Naive thymus-derived CD4-positive, alpha-beta T cell (primary cell): ENCODE measurements at regions not wholly inside any gene's neighbourhood (a gene's known extent, or its start where the extent isn't known, plus 50 kb on each side); places are given as distances from the start of the nearest gene placed in this dataset.

Experiments used
- ATAC-seq: fragments of 150-1000 bp; cut with Tn5 transposase; 2 replicates; pipeline ENCODE4 v1.10.0; 2021; ENCODE audit warnings: mild to moderate bottlenecking, moderate library complexity
- CTCF ChIA-PET: fragments of 350-600 bp; sonication (Branson Sonifier 250); formaldehyde crosslinking; loops from one replicate; lab custom pipeline; 2021; ENCODE audit warnings: antibody characterized with exemption; lab: Charles Lee
- POLR2A ChIA-PET: fragments of 350-600 bp; sonication (Branson Sonifier 250); formaldehyde crosslinking; loops from one replicate; lab custom pipeline; 2021; ENCODE audit warnings: antibody characterized with exemption, inconsistent platforms; lab: Charles Lee
- DNase-seq, 9 donors: peaks; one replicate each; pipeline versions ENCODE4 v3.0.0 to v3.0.0-alpha.2; 2020 to 2022; ENCODE audit warnings: mixed read lengths in 1 of 9
- H3K27ac ChIP-seq: one replicate; pipeline ENCODE4 v1.7.0; 2013; ENCODE audit warnings: mild to moderate bottlenecking, low read depth, low read length, moderate library complexity
- H3K27me3 ChIP-seq, 2 donors: one replicate each; pipeline ENCODE4 v1.7.0; 2013; ENCODE audit warnings: low read length in 2 of 2, mild to moderate bottlenecking in 2 of 2, moderate library complexity in 2 of 2; ENCODE audit not compliant: control insufficient read depth in 2 of 2, insufficient read depth in 2 of 2
- H3K36me3 ChIP-seq, 3 experiments: 1 replicate in 2 of 3; 2 replicates in 1 of 3; pipeline ENCODE4 v1.7.0; 2013; ENCODE audit warnings: low read length in 3 of 3, mild to moderate bottlenecking in 3 of 3, moderate library complexity in 1 of 3; ENCODE audit not compliant: insufficient read depth in 3 of 3, control insufficient read depth in 2 of 3
- H3K4me1 ChIP-seq, 2 donors: one replicate each; pipeline ENCODE4 v1.7.0; 2013; ENCODE audit warnings: low read length in 2 of 2, mild to moderate bottlenecking in 2 of 2, moderate library complexity in 1 of 2; ENCODE audit not compliant: control insufficient read depth in 2 of 2, insufficient read depth in 2 of 2
- H3K4me3 ChIP-seq: 2 replicates; pipeline ENCODE4 v1.7.0; 2013; ENCODE audit warnings: mild to moderate bottlenecking, low read length
- H3K9me3 ChIP-seq, 3 experiments: 1 replicate in 2 of 3; 2 replicates in 1 of 3; pipeline ENCODE4 v1.7.0; 2013; ENCODE audit warnings: low read length in 3 of 3; ENCODE audit not compliant: control insufficient read depth in 2 of 3
- H3K27ac Mint-ChIP-seq, 9 donors: one replicate each; pipeline ENCODE4 v1.8.0; 2020 to 2022; ENCODE audit warnings: mixed read lengths in 9 of 9, mild to moderate bottlenecking in 8 of 9, moderate library complexity in 5 of 9, inconsistent platforms in 2 of 9
- H3K27me3 Mint-ChIP-seq, 5 donors: one replicate each; pipeline ENCODE4 v1.8.0; 2021 to 2022; ENCODE audit warnings: mixed read lengths in 5 of 5, mild to moderate bottlenecking in 1 of 5
- H3K36me3 Mint-ChIP-seq, 5 donors: one replicate each; pipeline ENCODE4 v1.8.0; 2020 to 2022; ENCODE audit warnings: mixed read lengths in 5 of 5, mild to moderate bottlenecking in 3 of 5, inconsistent platforms in 1 of 5
- H3K4me1 Mint-ChIP-seq, 7 donors: one replicate each; pipeline ENCODE4 v1.8.0; 2020 to 2022; ENCODE audit warnings: mixed read lengths in 7 of 7, mild to moderate bottlenecking in 3 of 7, inconsistent platforms in 1 of 7
- H3K4me3 Mint-ChIP-seq, 10 donors: one replicate each; pipeline ENCODE4 v1.8.0; 2020 to 2022; ENCODE audit warnings: mild to moderate bottlenecking in 10 of 10, mixed read lengths in 10 of 10, moderate library complexity in 6 of 10, inconsistent platforms in 2 of 10
- H3K9me3 Mint-ChIP-seq, 11 donors: one replicate each; pipeline ENCODE4 v1.8.0; 2020 to 2022; ENCODE audit warnings: mixed read lengths in 11 of 11, mild to moderate bottlenecking in 4 of 11, inconsistent platforms in 1 of 11, moderate library complexity in 1 of 11
- intact Hi-C, 2 donors: fragments of 100-400 bp; cut with micrococcal nuclease; formaldehyde crosslinking; loops; one replicate each; pipeline ENCODE4 v1.15.1; 2023

DNA sequence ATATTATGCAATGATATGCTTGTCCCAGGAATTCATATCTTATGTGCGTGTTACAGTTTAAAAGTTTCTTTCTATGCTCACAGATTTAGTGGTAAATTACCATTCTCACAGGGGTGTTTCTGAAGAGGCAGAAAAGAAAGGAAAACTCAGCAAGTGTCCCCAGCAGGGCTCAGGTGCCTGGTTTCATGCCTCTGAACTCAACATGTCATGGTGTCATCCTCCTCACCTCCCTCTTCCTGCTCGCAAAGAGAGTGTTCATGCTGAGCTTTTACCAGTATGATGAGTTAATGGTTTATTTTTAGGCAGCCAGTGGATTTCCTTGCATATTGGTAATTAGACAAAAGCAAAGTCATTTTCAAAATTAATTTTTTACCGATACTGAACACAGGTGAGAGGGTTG lies 492.9 kb upstream of the ZEB2 start:
- no peaks in the 10 kb centered on the region for H3K36me3 ChIP-seq
- no peaks in the 10 kb centered on the region for H3K36me3 Mint-ChIP-seq
- H3K9me3 Mint-ChIP-seq, result peaks cover 0 to 4% (median 0%) of the 10 kb centered on the region in 11 donors
- no peaks in the 10 kb centered on the region for H3K4me1 ChIP-seq
- ChIA-PET CTCF (no interaction called here), POLR2A (no interaction called here)
- no peak for DNase-seq
- no peak overlapping the region for H3K4me3 ChIP-seq
- H3K27me3 ChIP-seq, result no peaks in the 10 kb centered on the region
- H3K9me3 ChIP-seq, result no peaks in the 10 kb centered on the region
- no peak overlapping the region for H3K4me3 Mint-ChIP-seq
- H3K27ac Mint-ChIP-seq, result no peak overlapping the region
- H3K4me1 Mint-ChIP-seq, result no peaks in the 10 kb centered on the region
- intact Hi-C loops, result no loop called here
- H3K27ac ChIP-seq, result no peak overlapping the region
- ATAC-seq, result no peak
- H3K27me3 Mint-ChIP-seq, result peaks cover 0 to 4% (median 0%) of the 10 kb centered on the region in 5 donors

- H3K27ac Mint-ChIP-seq, result no peak overlapping the region
- no peaks in the 10 kb centered on the region for H3K27me3 ChIP-seq
- no peak overlapping the region for H3K4me3 ChIP-seq
- DNase-seq (no peak), ATAC-seq (no peak)
- H3K4me1 Mint-ChIP-seq, result no peaks in the 10 kb centered on the region
- no peak overlapping the region for H3K4me3 Mint-ChIP-seq
- no peaks in the 10 kb centered on the region for H3K9me3 ChIP-seq
- peaks cover 0 to 2% (median 0%) of the 10 kb centered on the region in 11 donors for H3K9me3 Mint-ChIP-seq
- H3K36me3 Mint-ChIP-seq, result no peaks in the 10 kb centered on the region
- POLR2A ChIA-PET, result no interaction called here
- intact Hi-C loops, result no loop called here
- no peaks in the 10 kb centered on the region for H3K36me3 ChIP-seq
- CTCF ChIA-PET, result no interaction called here
- H3K27ac ChIP-seq, result no peak overlapping the region
- H3K27me3 Mint-ChIP-seq, result no peaks in the 10 kb centered on the region
- H3K4me1 ChIP-seq, result no peaks in the 10 kb centered on the region
Measured at GRCh38 chr2:145012214-145012670, 492.3 kb upstream of the ZEB2 start.

DNA sequence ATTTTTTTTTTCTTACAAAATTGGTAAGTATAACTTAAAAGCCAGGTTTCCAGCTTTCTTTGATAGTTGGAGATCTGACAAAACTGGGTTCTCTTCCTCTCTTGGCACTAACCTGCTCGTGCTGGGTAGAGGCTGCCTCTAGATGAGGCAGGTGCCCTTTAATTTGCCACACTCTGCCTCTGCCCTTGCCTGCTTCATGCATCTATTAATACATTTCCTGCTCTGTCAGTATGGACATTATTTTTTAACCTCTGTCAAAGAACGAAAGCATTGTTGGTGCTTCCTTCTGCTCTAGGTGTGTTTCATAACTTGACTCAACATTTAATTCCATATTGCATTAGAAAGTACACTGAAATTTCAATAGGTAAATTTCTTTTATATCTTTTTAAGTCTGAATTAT lies 490.7 kb upstream of the ZEB2 start:
- ATAC-seq (no peak), DNase-seq (no peak)
- CTCF ChIA-PET, result no interaction called here
- H3K27ac Mint-ChIP-seq, result no peak overlapping the region
- Histone ChIP-seq H3K36me3 (no peaks in the 10 kb centered on the region), H3K4me3 (no peak overlapping the region), H3K4me1 (no peaks in the 10 kb centered on the region), H3K9me3 (no peaks in the 10 kb centered on the region), H3K27ac (no peak overlapping the region), H3K27me3 (no peaks in the 10 kb centered on the region)
- H3K4me3 Mint-ChIP-seq, result no peak overlapping the region
- intact Hi-C loops, result no loop called here
- H3K4me1 Mint-ChIP-seq, result no peaks in the 10 kb centered on the region
- no peaks in the 10 kb centered on the region for H3K36me3 Mint-ChIP-seq
- POLR2A ChIA-PET, result no interaction called here
- no peaks in the 10 kb centered on the region for H3K27me3 Mint-ChIP-seq
- peaks cover 0 to 2% (median 0%) of the 10 kb centered on the region in 11 donors for H3K9me3 Mint-ChIP-seq

DNA sequence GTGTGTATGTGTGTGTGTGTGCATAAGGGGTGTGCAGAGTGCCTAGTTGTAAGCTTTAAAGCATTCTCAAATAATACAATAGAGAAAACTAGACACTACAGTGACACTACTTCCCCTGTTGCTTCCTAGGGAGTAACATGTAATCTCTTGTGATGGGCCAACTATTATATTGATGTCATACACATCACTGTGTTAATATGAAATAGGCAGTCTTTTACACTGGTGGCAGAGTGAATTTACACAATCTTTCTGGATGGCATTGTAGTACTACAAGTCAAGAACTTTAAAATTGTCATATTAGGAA lies 488.0 kb upstream of the ZEB2 start:
- Histone ChIP-seq H3K9me3 (no peaks in the 10 kb centered on the region), H3K27me3 (no peaks in the 10 kb centered on the region), H3K4me1 (no peaks in the 10 kb centered on the region), H3K4me3 (no peak overlapping the region), H3K27ac (no peak overlapping the region), H3K36me3 (no peaks in the 10 kb centered on the region)
- Mint-ChIP-seq H3K36me3 (no peaks in the 10 kb centered on the region), H3K4me3 (no peak overlapping the region), H3K9me3 (peaks cover 0 to 1% (median 0%) of the 10 kb centered on the region in 11 donors), H3K27me3 (no peaks in the 10 kb centered on the region), H3K27ac (no peak overlapping the region), H3K4me1 (no peaks in the 10 kb centered on the region)
- CTCF ChIA-PET, result no interaction called here
- intact Hi-C loops, result no loop called here
- DNase-seq (no peak), ATAC-seq (no peak)
- POLR2A ChIA-PET, result no interaction called here

DNA sequence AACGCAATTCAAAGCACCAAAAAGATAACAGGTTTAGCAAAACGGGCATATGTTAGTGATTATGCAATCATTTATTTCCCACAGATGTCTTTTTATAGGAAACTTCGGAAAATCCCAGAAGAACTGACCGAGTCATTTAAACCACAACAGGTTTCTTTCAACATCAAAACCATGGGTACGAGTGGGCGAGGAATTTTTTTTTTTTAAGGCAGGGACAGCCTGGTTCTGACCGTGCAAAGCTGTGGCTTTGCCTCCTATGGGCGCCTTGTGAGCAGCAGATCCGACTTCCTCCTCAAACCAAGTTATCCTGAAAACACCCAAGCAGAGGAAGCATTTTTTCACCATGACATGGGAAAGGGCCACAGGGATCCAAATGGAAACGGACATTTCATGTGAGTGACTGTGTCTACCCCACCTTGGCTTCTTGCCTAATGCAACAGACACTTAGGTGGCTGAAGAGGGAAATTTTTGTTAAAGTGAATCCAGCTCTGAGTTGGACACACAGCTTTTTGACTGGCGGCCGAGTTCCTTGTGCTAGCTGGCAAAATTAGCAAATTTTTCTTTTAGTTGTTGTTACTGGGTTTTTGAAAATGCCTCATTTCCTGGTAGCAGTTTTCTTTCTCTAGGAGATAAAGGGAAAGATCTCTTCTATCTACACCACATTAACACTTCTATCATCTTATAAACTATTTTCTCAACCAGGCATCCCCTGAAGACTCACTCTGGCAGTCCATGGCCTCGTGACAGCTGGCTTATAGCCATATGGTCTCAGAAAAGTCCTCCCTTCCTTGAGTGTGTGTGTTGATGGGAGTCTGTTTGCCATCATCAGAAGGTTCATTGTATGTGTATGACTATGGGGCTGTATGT lies 487.4 kb upstream of the ZEB2 start:
- ChIA-PET CTCF (no interaction called here), POLR2A (no interaction called here)
- Mint-ChIP-seq H3K4me3 (no peak overlapping the region), H3K9me3 (peaks cover 0 to 1% (median 0%) of the 10 kb centered on the region in 11 donors), H3K27ac (no peak overlapping the region), H3K4me1 (no peaks in the 10 kb centered on the region), H3K27me3 (no peaks in the 10 kb centered on the region), H3K36me3 (no peaks in the 10 kb centered on the region)
- no peak for DNase-seq
- no peak for ATAC-seq
- H3K4me3 ChIP-seq, result no peak overlapping the region
- no peaks in the 10 kb centered on the region for H3K4me1 ChIP-seq
- intact Hi-C loops, result no loop called here
- H3K27ac ChIP-seq, result no peak overlapping the region
- H3K9me3 ChIP-seq, result no peaks in the 10 kb centered on the region
- H3K27me3 ChIP-seq, result no peaks in the 10 kb centered on the region
- no peaks in the 10 kb centered on the region for H3K36me3 ChIP-seq

DNA sequence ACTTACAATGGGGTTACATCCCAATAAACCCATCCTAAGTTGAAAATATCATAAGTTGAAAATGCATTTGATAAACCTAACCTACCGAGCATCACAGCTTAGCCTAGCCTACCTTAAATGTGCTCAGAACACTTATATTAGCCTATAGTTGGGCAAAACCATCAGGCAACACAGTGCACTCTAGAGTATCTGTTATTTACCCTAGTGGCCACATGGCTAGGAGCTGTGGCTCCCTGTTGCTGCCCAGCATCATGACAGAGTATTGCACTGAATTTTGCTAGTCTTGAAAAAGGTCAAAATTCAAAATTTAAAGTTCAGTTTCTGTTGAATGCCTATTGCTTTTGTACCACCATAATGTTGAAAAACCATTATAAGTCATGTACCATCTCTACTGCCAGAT lies 482.7 kb upstream of the ZEB2 start:
- intact Hi-C loops, result no loop called here
- Histone ChIP-seq H3K36me3 (no peaks in the 10 kb centered on the region), H3K4me3 (no peak overlapping the region), H3K9me3 (no peaks in the 10 kb centered on the region), H3K27ac (no peak overlapping the region), H3K27me3 (no peaks in the 10 kb centered on the region), H3K4me1 (no peaks in the 10 kb centered on the region)
- POLR2A ChIA-PET, result no interaction called here
- peaks cover 0 to 3% (median 0%) of the 10 kb centered on the region in 5 donors for H3K27me3 Mint-ChIP-seq
- no peaks in the 10 kb centered on the region for H3K36me3 Mint-ChIP-seq
- CTCF ChIA-PET, result no interaction called here
- no peak overlapping the region for H3K27ac Mint-ChIP-seq
- H3K9me3 Mint-ChIP-seq, result no peaks in the 10 kb centered on the region
- no peaks in the 10 kb centered on the region for H3K4me1 Mint-ChIP-seq
- no peak overlapping the region for H3K4me3 Mint-ChIP-seq
- DNase-seq (no peak), ATAC-seq (no peak)

GRCh38 chr2:145000376-145000775 lies 480.5 kb upstream of the ZEB2 start:
- ATAC-seq (no peak), DNase-seq (no peak)
- no peaks in the 10 kb centered on the region for H3K36me3 ChIP-seq
- intact Hi-C loops, result no loop called here
- H3K4me1 Mint-ChIP-seq, result no peaks in the 10 kb centered on the region
- H3K27me3 ChIP-seq, result no peaks in the 10 kb centered on the region
- H3K9me3 ChIP-seq, result no peaks in the 10 kb centered on the region
- H3K27ac ChIP-seq, result no peak overlapping the region
- peaks cover 0 to 3% (median 0%) of the 10 kb centered on the region in 5 donors for H3K27me3 Mint-ChIP-seq
- H3K36me3 Mint-ChIP-seq, result no peaks in the 10 kb centered on the region
- ChIA-PET CTCF (no interaction called here), POLR2A (no interaction called here)
- H3K4me3 Mint-ChIP-seq, result no peak overlapping the region
- no peaks in the 10 kb centered on the region for H3K9me3 Mint-ChIP-seq
- H3K4me3 ChIP-seq, result no peak overlapping the region
- no peaks in the 10 kb centered on the region for H3K4me1 ChIP-seq
- H3K27ac Mint-ChIP-seq, result no peak overlapping the region
